NCI-H2227 (cell line): ENCODE measurements at regions not wholly inside any gene's neighbourhood (a gene's known extent, or its start where the extent isn't known, plus 50 kb on each side); places are given as distances from the start of the nearest gene placed in this dataset.
"Not testable (repeated sequence)": the region's sequence is repeated elsewhere in the genome, so short reads cannot be mapped to it uniquely, and the experiment has no call there.

Source experiments
- DNase-seq: peaks from one replicate; lab custom pipeline; 2025; ENCODE audit not compliant: unreplicated experiment; lab: John Stamatoyannopoulos, UW

GRCh38 chr4:117545039-117545438 lies 459.7 kb upstream of the TRAM1L1 start:
- no peak for DNase-seq

DNA sequence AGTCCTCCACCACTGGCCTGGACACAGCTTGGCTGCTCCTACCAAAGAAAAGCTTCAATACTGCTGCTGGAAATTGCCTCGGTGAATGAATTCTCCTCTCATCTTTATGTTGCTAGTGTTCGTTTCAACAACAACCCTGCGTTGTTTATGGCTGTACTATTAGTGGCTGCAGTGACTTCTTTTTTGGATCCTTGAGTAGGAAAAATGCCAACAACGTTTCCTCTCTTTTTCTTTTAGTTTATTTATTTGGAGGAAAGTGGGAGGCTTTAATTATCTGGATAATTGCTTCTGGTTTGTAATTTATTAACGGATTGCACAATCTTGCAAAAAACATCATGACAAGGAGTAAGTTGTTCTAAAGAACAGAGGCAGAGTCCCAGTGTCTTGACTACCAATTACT lies 464.1 kb upstream of the TRAM1L1 start:
- no peak for DNase-seq

DNA sequence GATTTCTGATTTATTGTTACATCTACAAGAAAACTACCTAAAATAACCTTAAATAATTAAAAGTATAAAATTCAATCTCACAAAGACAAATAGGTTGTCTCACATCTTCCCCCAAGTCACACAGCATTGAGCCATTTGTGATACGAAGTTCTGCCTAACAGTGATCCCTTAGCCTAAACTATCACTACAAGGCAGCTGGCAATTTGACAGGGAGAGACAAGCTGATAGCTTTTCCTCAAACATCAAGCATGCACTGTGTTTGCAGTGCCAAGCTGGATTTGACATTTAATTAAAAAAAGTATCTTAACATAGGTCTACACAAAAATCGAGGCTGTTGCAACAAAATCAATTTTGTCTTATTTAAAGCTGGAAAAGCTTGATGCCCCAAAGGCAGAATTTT lies 464.7 kb upstream of the TRAM1L1 start:
- no peak for DNase-seq

- peak; percentile 1 for DNase-seq
These were observed 474.0 kb upstream of the NDST3 start for GRCh38 chr4:117560329-117560728.

GRCh38 chr4:117574085-117574484 lies 460.2 kb upstream of the NDST3 start:
- no peak for DNase-seq

- DNase-seq, result no peak
These were observed 458.4 kb upstream of the NDST3 start for GRCh38 chr4:117575850-117576249.

GRCh38 chr4:117577686-117578311 lies 456.5 kb upstream of the NDST3 start:
- no peak for DNase-seq

DNA sequence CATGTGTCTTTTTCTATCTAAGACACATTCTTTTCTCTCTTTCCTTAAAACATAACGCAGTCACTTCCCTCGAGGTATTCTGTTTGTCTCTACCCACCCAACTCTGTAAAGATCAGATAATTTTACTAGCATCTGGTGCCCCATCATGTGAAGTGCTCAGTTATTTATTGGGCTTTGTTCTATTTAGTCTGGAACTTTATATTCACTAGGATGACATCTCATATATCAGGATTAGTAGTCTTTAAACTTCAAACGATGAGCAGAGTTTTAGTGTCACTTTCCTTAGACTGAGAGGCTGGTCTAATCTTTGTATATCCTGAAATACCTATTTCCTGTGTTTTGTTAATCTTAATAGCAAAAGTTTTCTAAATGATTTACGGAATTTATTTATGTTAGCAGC lies 445.5 kb upstream of the NDST3 start:
- DNase-seq, result no peak

DNA sequence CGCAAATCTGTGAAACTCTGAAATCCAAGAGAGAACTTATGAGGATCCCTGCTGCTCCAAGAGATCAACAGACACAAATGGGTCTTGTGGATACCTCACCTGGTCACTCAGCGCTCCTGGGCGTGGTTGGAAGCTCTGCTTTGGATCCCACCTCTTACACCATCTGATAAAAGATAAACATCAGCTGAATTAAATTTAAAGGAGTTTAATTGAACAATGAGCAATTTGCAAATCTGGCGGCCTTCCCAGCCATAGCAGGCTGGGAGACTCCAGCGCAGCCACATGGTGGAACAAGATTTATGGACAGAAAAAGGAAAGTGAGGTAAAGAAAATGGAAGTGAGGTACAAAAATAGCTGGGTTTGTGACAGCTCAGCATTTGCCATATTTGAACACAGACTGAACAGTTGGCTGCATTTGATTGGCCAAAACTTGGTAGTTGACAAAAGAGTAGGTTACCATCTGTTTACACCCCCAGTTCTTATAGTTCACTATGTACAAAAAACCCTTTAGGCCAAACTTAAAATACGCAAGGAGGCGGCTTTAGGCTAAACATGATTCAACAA lies 437.3 kb upstream of the NDST3 start:
- DNase-seq, result no peak

DNA sequence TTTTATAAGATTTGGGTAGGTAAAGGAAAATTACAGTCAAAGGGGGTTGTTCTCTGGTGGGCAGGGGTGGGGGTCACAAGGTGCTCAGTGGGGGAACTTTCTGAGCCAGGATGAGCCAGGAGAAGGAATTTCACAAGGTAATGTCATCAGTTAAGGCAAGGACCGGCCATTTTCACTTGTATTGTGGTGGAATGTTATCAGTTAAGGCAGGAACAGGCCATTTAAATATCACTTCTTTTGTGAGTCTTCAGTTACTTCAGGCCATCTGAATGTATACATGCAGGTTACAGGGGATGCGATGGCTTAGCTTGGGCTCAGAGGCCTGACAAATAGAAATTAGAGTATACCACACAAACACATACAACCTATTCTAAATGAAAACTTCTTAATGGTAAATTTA lies 434.9 kb upstream of the NDST3 start:
- DNase-seq, result not testable (repeated sequence)

DNA sequence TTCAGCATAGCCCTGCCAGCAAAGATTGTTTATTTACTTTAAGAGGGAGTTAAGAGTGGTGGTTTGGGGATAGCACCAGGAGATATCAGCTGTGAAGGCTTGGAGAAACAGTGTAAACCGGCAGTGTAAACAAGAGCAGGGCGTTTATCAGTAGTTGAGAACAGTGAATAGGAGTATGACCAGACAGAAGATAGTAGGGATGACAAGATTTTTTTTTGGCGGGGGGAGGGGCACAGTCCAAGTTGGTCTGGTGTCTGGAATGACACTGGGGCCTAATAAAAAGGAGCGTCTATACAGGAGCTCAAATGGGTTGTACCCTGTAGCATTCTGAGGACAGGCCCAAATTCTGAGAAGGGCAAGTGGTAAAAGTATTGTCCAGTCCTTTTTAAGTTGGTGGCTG lies 433.4 kb upstream of the NDST3 start:
- DNase-seq, result not testable (repeated sequence)

DNA sequence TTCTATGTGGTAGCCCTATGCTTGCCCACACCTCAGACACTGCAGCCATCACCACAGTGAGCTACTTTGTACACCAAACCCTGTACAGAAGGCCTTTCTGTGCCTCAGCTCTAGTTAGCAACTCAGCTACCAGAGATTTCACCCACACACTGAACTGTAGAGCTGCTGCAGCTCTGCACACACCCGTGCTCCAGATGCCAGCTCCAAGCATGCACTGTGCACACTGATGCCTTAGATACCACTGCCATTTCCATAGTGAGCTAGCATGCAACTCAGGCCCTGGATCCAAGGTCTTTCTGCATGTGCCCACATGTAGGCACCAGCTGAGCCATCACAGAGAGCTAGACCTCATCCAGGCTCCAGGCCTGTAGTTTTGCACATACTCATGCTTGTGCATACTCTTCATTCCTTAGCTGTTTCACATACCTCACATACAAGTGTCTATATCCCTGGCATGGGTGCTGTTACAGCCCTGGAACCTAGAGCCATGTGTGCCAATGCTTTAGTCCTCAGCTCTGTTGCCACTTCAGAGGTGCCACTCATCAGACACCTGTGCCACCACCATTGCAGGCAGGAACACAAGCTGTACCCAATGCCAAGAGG lies 423.5 kb upstream of the NDST3 start:
- DNase-seq, result no peak

DNA sequence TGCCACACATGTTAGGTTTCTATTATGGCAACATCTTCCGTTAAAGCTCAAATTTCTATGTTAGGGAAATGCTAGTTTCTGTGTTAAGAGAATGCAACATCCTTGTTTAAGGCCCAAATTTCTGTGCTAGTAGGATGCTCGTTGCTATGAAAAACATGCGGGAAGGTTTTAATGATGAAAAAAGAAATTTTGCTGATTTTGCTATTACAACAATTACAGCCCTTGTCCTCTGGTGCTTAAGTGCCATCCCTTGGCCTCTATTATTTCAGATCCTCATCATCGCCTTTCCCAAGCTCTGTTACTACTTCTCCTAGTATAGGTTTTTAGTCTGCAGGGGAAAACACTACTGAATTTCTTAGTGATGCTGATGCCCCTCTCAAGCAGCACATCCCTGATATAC lies 412.6 kb upstream of the NDST3 start:
- DNase-seq, result no peak

DNA sequence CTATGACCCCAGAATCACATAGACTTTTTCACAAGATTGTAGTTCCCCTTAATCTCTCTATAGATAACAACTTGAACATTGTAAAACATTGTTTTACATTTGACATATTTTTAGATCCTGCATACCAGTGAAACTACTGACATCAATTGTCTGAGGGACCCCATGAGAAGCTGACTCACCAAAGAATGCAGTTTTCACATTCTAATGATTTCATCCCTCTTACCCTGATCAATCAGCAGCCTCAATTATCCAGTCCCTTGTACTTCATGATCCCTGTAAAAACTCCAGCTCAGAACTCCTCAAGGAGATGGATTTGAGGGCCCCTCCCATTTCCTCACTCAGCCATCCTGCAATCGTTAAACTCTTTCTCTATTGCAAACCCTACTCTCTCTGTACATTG lies 411.0 kb upstream of the NDST3 start:
- no peak for DNase-seq

- DNase-seq, result no peak
These were observed 407.6 kb upstream of the NDST3 start for GRCh38 chr4:117626664-117627063.

GRCh38 chr4:117634716-117635115 lies 399.6 kb upstream of the NDST3 start:
- no peak for DNase-seq

GRCh38 chr4:117637347-117637746 lies 396.9 kb upstream of the NDST3 start:
- DNase-seq, result no peak

DNA sequence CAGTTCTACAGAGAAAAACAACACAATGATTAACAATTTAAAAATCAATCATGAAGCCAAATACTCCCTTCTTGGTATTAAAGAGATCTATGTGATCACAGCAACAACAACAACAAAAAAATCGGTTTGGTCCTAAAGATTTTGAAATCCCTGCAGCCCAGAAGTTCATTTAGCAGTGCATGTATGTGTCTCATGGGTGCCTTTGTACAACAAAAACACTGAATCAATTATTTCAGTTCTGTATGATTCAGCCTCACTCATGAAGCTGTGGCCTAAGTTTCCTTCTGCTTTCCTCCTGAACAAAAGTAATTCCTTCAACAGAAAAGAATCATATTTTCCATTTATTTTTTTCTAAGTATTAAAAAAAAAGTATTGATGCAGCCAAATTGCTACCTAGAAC lies 393.4 kb upstream of the NDST3 start:
- DNase-seq, result no peak

GRCh38 chr4:117641519-117641918 lies 392.8 kb upstream of the NDST3 start:
- no peak for DNase-seq

DNA sequence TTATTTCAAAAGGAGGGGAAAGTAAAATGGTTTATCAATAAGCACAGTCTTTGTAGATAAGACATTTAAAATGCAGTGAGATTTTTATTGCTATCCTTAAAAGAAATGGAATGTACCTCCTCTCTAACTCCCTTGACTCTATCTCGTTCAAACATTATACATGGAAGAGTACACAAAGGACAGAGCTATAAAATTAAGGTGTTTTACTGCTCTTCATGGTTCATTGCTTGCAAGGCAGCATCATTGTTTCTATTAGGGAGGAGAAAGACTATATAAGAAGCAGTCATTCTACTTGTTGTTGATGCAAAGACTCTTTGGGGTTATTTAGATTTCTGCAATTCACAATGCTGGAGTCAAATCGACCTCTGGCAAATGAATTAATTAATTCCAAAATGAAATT lies 380.2 kb upstream of the NDST3 start:
- no peak for DNase-seq

DNA sequence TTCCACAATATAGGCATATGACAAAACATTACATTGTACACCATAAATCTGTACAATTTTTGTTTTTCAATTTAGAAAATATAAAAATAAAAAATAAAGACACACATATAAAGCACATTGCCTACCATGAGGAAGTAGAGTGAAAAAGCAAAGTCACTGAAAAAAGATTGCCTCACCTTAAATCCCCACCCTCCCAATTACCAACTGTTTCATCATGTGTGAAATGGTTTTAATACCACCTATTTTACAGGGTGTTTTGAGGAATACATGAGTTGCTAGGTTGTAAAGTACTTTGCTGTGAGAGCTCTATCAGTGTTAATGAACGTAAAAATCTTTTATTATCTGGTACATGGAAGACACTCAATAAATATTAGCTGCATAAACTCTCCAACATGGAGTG lies 373.6 kb upstream of the NDST3 start:
- no peak for DNase-seq

DNA sequence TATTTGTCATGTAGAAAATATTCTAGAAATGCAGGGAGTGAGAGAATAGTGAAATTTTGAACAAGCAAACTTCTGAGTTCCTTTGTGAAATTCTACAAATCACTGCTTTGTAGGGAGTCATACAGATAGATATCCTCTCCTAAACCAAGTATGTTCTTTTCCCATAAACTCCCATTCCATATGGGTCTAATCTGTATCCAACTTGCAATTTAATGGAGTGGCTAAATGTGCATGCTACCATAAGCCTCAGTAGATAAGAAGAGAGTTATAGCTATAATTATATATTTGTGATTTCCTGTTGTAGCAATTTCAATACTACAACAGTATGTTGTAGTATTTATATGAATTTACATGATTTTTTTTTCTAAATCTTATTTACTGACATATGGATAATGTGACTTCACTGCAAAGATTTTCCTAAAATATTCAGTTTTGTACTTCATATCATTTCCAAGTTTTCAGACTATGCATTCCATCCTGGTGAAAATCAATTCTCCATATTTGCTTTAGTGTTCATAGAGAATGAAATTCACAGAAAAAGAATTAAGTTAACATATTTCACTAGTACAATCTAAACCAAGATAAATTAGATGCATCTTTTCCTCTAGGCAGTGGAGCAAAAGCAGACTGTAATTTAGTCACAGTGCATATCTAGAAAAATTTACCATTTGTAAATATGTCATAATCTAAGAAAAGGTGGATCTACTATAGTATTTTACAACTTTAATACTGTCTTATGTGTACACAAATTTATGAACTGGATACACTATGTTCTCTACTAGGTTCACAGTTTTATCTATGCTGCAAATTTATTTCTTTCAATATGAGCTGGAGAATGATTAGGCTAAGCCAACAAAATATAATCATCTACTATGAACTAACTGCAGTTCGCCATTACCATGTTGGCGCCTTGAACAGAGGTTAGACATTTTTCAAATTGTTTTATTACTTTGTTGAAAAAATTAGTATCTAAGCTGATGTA lies 372.9 kb upstream of the NDST3 start:
- DNase-seq, result no peak
